Panc1 (cell line): ENCODE measurements at regions not wholly inside any gene's neighbourhood (a gene's known extent, or its start where the extent isn't known, plus 50 kb on each side); places are given as distances from the start of the nearest gene placed in this dataset.
"Not testable (repeated sequence)": the region's sequence is repeated elsewhere in the genome, so short reads cannot be mapped to it uniquely, and the experiment has no call there.

Source experiments
- ATAC-seq: fragments of 200-7000 bp; cut with Tn5 transposase; 2 replicates; pipeline ENCODE4 v1.9.1; 2020; ENCODE audit warnings: mild to moderate bottlenecking, moderate library complexity
- BruUV-seq: library from RNA; stranded (reverse); fragments of 400-500 nt; replicated peaks from 2 replicates; lab custom pipeline; 2021; lab: Mats Ljungman, UMichigan
- CTCF ChIA-PET: fragments of 300-600 bp; sonication (Branson Sonifier 250); formaldehyde crosslinking; loops from one replicate; lab custom pipeline; 2022; ENCODE audit warnings: antibody characterized with exemption; lab: Charles Lee
- POLR2A ChIA-PET: fragments of 300-600 bp; sonication (Branson Sonifier 250); formaldehyde crosslinking; loops from one replicate; lab custom pipeline; 2022; ENCODE audit warnings: antibody characterized with exemption; lab: Charles Lee
- DNase-seq: peaks from one replicate; pipeline ENCODE4 v3.0.0-alpha.2; 2010; ENCODE audit warnings: low read depth, low spot score
- H3K27ac ChIP-seq: 2 replicates; pipeline ENCODE4 v1.5.1; 2011; ENCODE audit warnings: mild to moderate bottlenecking, low read length, inconsistent platforms
- H3K27me3 ChIP-seq: fragments of 200-500 bp; sonication (Bioruptor generic); 2 replicates; pipeline ENCODE4 v1.6.0; 2014; ENCODE audit warnings: low read length, inconsistent platforms; ENCODE audit not compliant: control insufficient read depth, insufficient read depth
- H3K36me3 ChIP-seq: fragments of 200-500 bp; sonication (Bioruptor generic); 2 replicates; pipeline ENCODE4 v1.5.1; 2014; ENCODE audit warnings: inconsistent platforms, mild to moderate bottlenecking, low read length, moderate library complexity; ENCODE audit not compliant: control insufficient read depth, insufficient read depth
- H3K4me1 ChIP-seq: 2 replicates; pipeline ENCODE4 v1.5.1; 2011; ENCODE audit warnings: inconsistent platforms, mild to moderate bottlenecking, low read length, moderate library complexity; ENCODE audit not compliant: control insufficient read depth, insufficient read depth
- H3K4me3 ChIP-seq, 2 experiments: 2 replicates each; pipeline ENCODE4 v1.5.1; 2011 to 2012; ENCODE audit warnings: low read depth in 2 of 2, low read length in 2 of 2, mild to moderate bottlenecking in 2 of 2, inconsistent platforms in 1 of 2, moderate library complexity in 1 of 2
- H3K9me3 ChIP-seq: fragments of 200-500 bp; sonication (Bioruptor generic); 2 replicates; pipeline ENCODE4 v1.5.1; 2014; ENCODE audit warnings: low read depth, mild to moderate bottlenecking, inconsistent platforms, low read length, moderate library complexity; ENCODE audit not compliant: control insufficient read depth, insufficient read depth
- CTCF ChIP-seq: fragments of 450-650 bp; IDR thresholded peaks from 2 replicates; pipeline ENCODE4 v1.5.1; 2017; ENCODE audit warnings: mild to moderate bottlenecking
- POLR2AphosphoS5 ChIP-seq: IDR thresholded peaks from 2 replicates; pipeline ENCODE4 v1.6.1; 2012; ENCODE audit warnings: mild to moderate bottlenecking, low read depth, low read length, moderate library complexity
- REST ChIP-seq, 2 experiments: IDR thresholded peaks; 2 replicates each; pipeline ENCODE4 v1.6.1; 2011 to 2012; ENCODE audit warnings: low read depth in 2 of 2, control low read depth in 1 of 2, low read length in 1 of 2, mild to moderate bottlenecking in 1 of 2, moderate library complexity in 1 of 2; ENCODE audit not compliant: insufficient read depth in 1 of 2
- SIN3A ChIP-seq: IDR thresholded peaks from 2 replicates; pipeline ENCODE4 v1.6.1; 2012; ENCODE audit warnings: low read depth, mild to moderate bottlenecking, low read length, moderate library complexity, borderline replicate concordance; ENCODE audit not compliant: insufficient read depth
- TCF7L2 ChIP-seq: IDR thresholded peaks from 2 replicates; pipeline ENCODE4 v1.6.1; 2011; ENCODE audit warnings: mild to moderate bottlenecking, low read depth, low read length, inconsistent platforms
- in situ Hi-C: cut with HindIII; loops from 2 replicates; pipeline ENCODE4 v1.10.0; 2016; ENCODE audit warnings: low sequenced_read_pairs, low pct_unique_long_range_greater_than_20kb
- intact Hi-C: fragments of 100-400 bp; cut with micrococcal nuclease; formaldehyde crosslinking; loops from one replicate; pipeline ENCODE4 v1.10.0; 2022; ENCODE audit not compliant: unreplicated experiment

- intact Hi-C loops = no loop called here
- no peaks in the 10 kb centered on the region for H3K4me1 ChIP-seq
- DNase-seq (no peak), ATAC-seq (no peak)
- no peaks in the 10 kb centered on the region for H3K9me3 ChIP-seq
- no peaks in the 10 kb centered on the region for H3K27me3 ChIP-seq
- no peaks in the 10 kb centered on the region for H3K36me3 ChIP-seq
- no peak overlapping the region for H3K27ac ChIP-seq
- ChIA-PET POLR2A (no interaction called here), CTCF (no interaction called here)
- H3K4me3 ChIP-seq = no peak overlapping the region
- in situ Hi-C loops = no loop called here
- TF ChIP-seq TCF7L2 (no peak), CTCF (no peak), REST (IDR thresholded peaks at IDR 0.05; ENCODE audit: insufficient read depth in 1 of 2, low read depth in 2 of 2, low read length in 1 of 2) (no peak), SIN3A (no peak), POLR2AphosphoS5 (no peak)
- BruUV-seq = no TSS peak
Observed at GRCh38 chr3:4914464-4914863, 64.8 kb upstream of the BHLHE40 start.

- intact Hi-C loops, H3K36me3 ChIP-seq, H3K27ac ChIP-seq, CTCF ChIA-PET, H3K9me3 ChIP-seq, in situ Hi-C loops, H3K4me1 ChIP-seq, POLR2A ChIA-PET, ATAC-seq, H3K4me3 ChIP-seq, DNase-seq, H3K27me3 ChIP-seq, BruUV-seq: not testable (repeated sequence)
Observed at GRCh38 chr3:4921589-4921988, 57.6 kb upstream of the BHLHE40 start.

- in situ Hi-C loops = no loop called here
- ChIA-PET CTCF (no interaction called here), POLR2A (no interaction called here)
- no peak overlapping the region for H3K4me3 ChIP-seq
- no TSS peak for BruUV-seq
- H3K9me3 ChIP-seq = no peaks in the 10 kb centered on the region
- intact Hi-C loops = no loop called here
- TF ChIP-seq REST (IDR thresholded peaks at IDR 0.05; ENCODE audit: insufficient read depth in 1 of 2, low read depth in 2 of 2, low read length in 1 of 2) = no peak
- no peak for TF ChIP-seq SIN3A
- TF ChIP-seq POLR2AphosphoS5 = no peak
- TF ChIP-seq TCF7L2 = no peak
- TF ChIP-seq CTCF = no peak
- ATAC-seq = no peak
- H3K27ac ChIP-seq = no peak overlapping the region
- H3K4me1 ChIP-seq = no peaks in the 10 kb centered on the region
- no peaks in the 10 kb centered on the region for H3K36me3 ChIP-seq
- H3K27me3 ChIP-seq = no peaks in the 10 kb centered on the region
- DNase-seq = no peak
Observed at GRCh38 chr3:4926892-4927291, 52.3 kb upstream of the BHLHE40 start.
